ENCODE measurements at regions not wholly inside any gene's neighbourhood (a gene's known extent, or its start where the extent isn't known, plus 50 kb on each side); places are given as distances from the start of the nearest gene placed in this dataset.

GRCh38 chr2:138919120-138919747 is 139.0 kb upstream of the NXPH2 start:
- no peaks in the 10 kb centered on the region for H3K4me1 ChIP-seq (ENCODE audit: low read length)
- no peaks in the 10 kb centered on the region for H4K20me1 ChIP-seq (ENCODE audit: insufficient read depth, low read length)
- H3K36me3 ChIP-seq (replicated peaks; ENCODE audit: low read depth, low read length): no peaks in the 10 kb centered on the region
- no peak overlapping the region for H3K27ac ChIP-seq (ENCODE audit: low read length)
- no peak overlapping the region for H3K9ac ChIP-seq (ENCODE audit: low read length)
- H3K27me3 ChIP-seq (ENCODE audit: low read depth, low read length): no peaks in the 10 kb centered on the region
- H2AFZ ChIP-seq (ENCODE audit: low read depth, low read length): no peak overlapping the region
- TF ChIP-seq EZH2phosphoT487 (IDR thresholded peaks at IDR 0.05; ENCODE audit: low read depth): no peak
- no peak for TF ChIP-seq CTCF (IDR thresholded peaks at IDR 0.05; ENCODE audit: low read depth, low read length)
- no peak overlapping the region for H3K4me2 ChIP-seq (ENCODE audit: low read length)
- H3K4me3 ChIP-seq (ENCODE audit: low read length): no peak overlapping the region
- H3K9me3 ChIP-seq (ENCODE audit: insufficient read depth, low read length): no peaks in the 10 kb centered on the region
- H3K79me2 ChIP-seq (ENCODE audit: low read length): no peaks in the 10 kb centered on the region

- Histone ChIP-seq H3K79me2 (ENCODE audit: low read length) (no peaks in the 10 kb centered on the region), H4K20me1 (ENCODE audit: insufficient read depth, low read length) (no peaks in the 10 kb centered on the region), H3K9ac (ENCODE audit: low read length) (no peak overlapping the region), H3K4me1 (ENCODE audit: low read length) (peaks cover 16% of the 10 kb centered on the region), H3K9me3 (ENCODE audit: insufficient read depth, low read length) (no peaks in the 10 kb centered on the region), H3K27me3 (ENCODE audit: low read depth, low read length) (no peaks in the 10 kb centered on the region), H3K4me2 (ENCODE audit: low read length) (0 out of 2 replicates have a peak overlapping the region, but pooled peaks have one; percentile 6), H2AFZ (ENCODE audit: low read depth, low read length) (no peak overlapping the region), H3K4me3 (ENCODE audit: low read length) (no peak overlapping the region), H3K27ac (ENCODE audit: low read length) (no peak overlapping the region), H3K36me3 (replicated peaks; ENCODE audit: low read depth, low read length) (no peaks in the 10 kb centered on the region)
- TF ChIP-seq CTCF (IDR thresholded peaks at IDR 0.05; ENCODE audit: low read depth, low read length): no peak
- TF ChIP-seq EZH2phosphoT487 (IDR thresholded peaks at IDR 0.05; ENCODE audit: low read depth): no peak
Observed at GRCh38 chr2:138910427-138910826, 130.2 kb upstream of the NXPH2 start.

GRCh38 chr2:138906549-138906948 is 126.4 kb upstream of the NXPH2 start:
- Histone ChIP-seq H3K9me3 (ENCODE audit: insufficient read depth, low read length) (no peaks in the 10 kb centered on the region), H3K4me1 (ENCODE audit: low read length) (peaks cover 16% of the 10 kb centered on the region), H3K4me2 (ENCODE audit: low read length) (no peak overlapping the region), H3K79me2 (ENCODE audit: low read length) (no peaks in the 10 kb centered on the region), H4K20me1 (ENCODE audit: insufficient read depth, low read length) (no peaks in the 10 kb centered on the region), H3K36me3 (replicated peaks; ENCODE audit: low read depth, low read length) (no peaks in the 10 kb centered on the region), H3K9ac (ENCODE audit: low read length) (no peak overlapping the region), H3K27me3 (ENCODE audit: low read depth, low read length) (no peaks in the 10 kb centered on the region), H2AFZ (ENCODE audit: low read depth, low read length) (no peak overlapping the region), H3K4me3 (ENCODE audit: low read length) (no peak overlapping the region), H3K27ac (ENCODE audit: low read length) (no peak overlapping the region)
- TF ChIP-seq CTCF (IDR thresholded peaks at IDR 0.05; ENCODE audit: low read depth, low read length) (no peak), EZH2phosphoT487 (IDR thresholded peaks at IDR 0.05; ENCODE audit: low read depth) (no peak)

DNA sequence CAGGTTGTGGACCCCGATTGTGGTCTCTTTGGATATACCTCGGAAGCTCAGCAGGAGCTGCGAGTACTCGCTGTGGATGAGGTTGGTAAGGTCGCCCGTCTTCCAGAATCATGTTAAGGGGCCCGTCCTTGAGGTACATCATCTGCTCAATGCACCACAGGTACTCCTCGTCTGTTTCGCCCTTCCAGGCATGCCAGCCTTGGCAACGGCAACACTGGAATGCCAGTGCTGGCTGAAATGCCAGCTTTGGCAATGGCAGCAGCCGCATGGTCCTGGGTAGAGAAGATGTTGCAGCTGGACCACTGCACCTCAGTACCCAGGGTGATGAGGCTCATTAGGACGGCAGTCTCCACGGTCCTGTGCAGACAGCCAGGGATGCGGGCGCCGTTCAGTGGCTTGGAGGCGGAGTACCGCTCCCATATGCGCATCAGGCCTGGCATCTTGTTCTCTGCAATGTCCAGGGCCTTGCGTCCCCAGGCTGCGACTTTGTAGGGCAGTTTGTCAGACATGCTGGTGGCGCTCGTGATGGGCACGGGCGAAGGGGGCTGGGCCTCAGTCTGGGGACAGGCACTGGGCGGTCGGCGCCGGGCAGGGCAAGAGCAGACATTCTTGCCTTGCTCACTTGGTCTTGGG is 122.2 kb upstream of the NXPH2 start:
- Histone ChIP-seq H3K9me3 (ENCODE audit: insufficient read depth, low read length) (no peaks in the 10 kb centered on the region), H3K4me2 (ENCODE audit: low read length) (no peak overlapping the region), H3K27ac (ENCODE audit: low read length) (no peak overlapping the region), H3K4me3 (ENCODE audit: low read length) (no peak overlapping the region), H2AFZ (ENCODE audit: low read depth, low read length) (no peak overlapping the region), H3K9ac (ENCODE audit: low read length) (no peak overlapping the region), H3K27me3 (ENCODE audit: low read depth, low read length) (no peaks in the 10 kb centered on the region), H3K4me1 (ENCODE audit: low read length) (no peaks in the 10 kb centered on the region), H4K20me1 (ENCODE audit: insufficient read depth, low read length) (no peaks in the 10 kb centered on the region), H3K79me2 (ENCODE audit: low read length) (no peaks in the 10 kb centered on the region), H3K36me3 (replicated peaks; ENCODE audit: low read depth, low read length) (no peaks in the 10 kb centered on the region)
- TF ChIP-seq EZH2phosphoT487 (IDR thresholded peaks at IDR 0.05; ENCODE audit: low read depth) (no peak), CTCF (IDR thresholded peaks at IDR 0.05; ENCODE audit: low read depth, low read length) (no peak)

Measured in OCI-LY3 (cell line).